Neutrophil (primary cell): ENCODE measurements at regions not wholly inside any gene's neighbourhood (a gene's known extent, or its start where the extent isn't known, plus 50 kb on each side); places are given as distances from the start of the nearest gene placed in this dataset.

Experiments
- H3K27ac ChIP-seq: fragments of 200-600 bp; sonication (generic); 2 replicates; pipeline ENCODE4 v1.5.1; 2016; ENCODE audit warnings: mild to moderate bottlenecking, moderate library complexity
- H3K27me3 ChIP-seq: fragments of 200-600 bp; sonication (generic); 2 replicates; pipeline ENCODE4 v1.6.0; 2016; ENCODE audit warnings: mild to moderate bottlenecking
- H3K36me3 ChIP-seq: fragments of 200-600 bp; sonication (generic); 2 replicates; pipeline ENCODE4 v1.5.1; 2017
- H3K4me1 ChIP-seq, 2 experiments: fragments of 200-600 bp in 1 of 2; sonication (generic) in 1 of 2; 1 replicate in 1 of 2; 2 replicates in 1 of 2; pipeline versions ENCODE4 v1.5.1 to v1.6.1; 2013 to 2016; ENCODE audit warnings: low read depth in 1 of 2, low read length in 1 of 2, mild to moderate bottlenecking in 1 of 2, moderate library complexity in 1 of 2; ENCODE audit not compliant: control insufficient read depth in 1 of 2, insufficient read depth in 1 of 2
- H3K4me3 ChIP-seq, 2 experiments: fragments of 200-600 bp in 1 of 2; sonication (generic) in 1 of 2; 1 replicate in 1 of 2; 2 replicates in 1 of 2; pipeline ENCODE4 v1.5.1; 2013 to 2016; ENCODE audit warnings: low read depth in 1 of 2, low read length in 1 of 2, mild to moderate bottlenecking in 1 of 2, moderate library complexity in 1 of 2
- H3K9me3 ChIP-seq: fragments of 200-600 bp; sonication (generic); 2 replicates; pipeline ENCODE4 v1.5.1; 2016
- TF ChIP-seq, protein P1 (sequence below): fragments of 200-600 bp; sonication (generic); IDR thresholded peaks from 2 replicates; pipeline ENCODE4 v1.5.1; 2016; ENCODE audit warnings: antibody characterized with exemption

DNA sequence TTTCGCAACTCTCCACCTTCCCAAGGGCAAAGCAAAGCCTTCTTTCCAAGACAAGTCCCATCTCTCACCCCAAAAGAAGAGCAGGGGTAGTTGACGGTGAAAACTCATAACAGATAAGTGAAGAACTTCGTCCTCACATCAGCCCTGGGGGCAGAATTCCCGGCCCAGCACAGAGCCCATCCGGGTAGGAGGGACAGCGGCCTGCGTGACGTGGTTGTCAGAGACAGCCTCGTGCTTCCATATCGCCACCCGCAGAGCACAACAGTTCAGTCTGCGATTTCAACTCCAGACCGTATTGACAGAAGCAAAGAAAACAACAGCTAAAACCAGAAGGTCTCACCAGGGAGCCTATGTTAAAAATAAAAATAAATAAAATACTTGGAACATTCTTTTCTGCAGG lies 273.2 kb downstream of the SYK start:
- Histone ChIP-seq H3K36me3 (no peaks in the 10 kb centered on the region), H3K9me3 (no peaks in the 10 kb centered on the region), H3K4me3 (no peak overlapping the region), H3K27me3 (no peaks in the 10 kb centered on the region), H3K27ac (no peak overlapping the region), H3K4me1 (peaks cover 0 to 12% of the 10 kb centered on the region in 2 experiments)
- TF ChIP-seq, protein P1, sequence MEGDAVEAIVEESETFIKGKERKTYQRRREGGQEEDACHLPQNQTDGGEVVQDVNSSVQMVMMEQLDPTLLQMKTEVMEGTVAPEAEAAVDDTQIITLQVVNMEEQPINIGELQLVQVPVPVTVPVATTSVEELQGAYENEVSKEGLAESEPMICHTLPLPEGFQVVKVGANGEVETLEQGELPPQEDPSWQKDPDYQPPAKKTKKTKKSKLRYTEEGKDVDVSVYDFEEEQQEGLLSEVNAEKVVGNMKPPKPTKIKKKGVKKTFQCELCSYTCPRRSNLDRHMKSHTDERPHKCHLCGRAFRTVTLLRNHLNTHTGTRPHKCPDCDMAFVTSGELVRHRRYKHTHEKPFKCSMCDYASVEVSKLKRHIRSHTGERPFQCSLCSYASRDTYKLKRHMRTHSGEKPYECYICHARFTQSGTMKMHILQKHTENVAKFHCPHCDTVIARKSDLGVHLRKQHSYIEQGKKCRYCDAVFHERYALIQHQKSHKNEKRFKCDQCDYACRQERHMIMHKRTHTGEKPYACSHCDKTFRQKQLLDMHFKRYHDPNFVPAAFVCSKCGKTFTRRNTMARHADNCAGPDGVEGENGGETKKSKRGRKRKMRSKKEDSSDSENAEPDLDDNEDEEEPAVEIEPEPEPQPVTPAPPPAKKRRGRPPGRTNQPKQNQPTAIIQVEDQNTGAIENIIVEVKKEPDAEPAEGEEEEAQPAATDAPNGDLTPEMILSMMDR: no peak

DNA sequence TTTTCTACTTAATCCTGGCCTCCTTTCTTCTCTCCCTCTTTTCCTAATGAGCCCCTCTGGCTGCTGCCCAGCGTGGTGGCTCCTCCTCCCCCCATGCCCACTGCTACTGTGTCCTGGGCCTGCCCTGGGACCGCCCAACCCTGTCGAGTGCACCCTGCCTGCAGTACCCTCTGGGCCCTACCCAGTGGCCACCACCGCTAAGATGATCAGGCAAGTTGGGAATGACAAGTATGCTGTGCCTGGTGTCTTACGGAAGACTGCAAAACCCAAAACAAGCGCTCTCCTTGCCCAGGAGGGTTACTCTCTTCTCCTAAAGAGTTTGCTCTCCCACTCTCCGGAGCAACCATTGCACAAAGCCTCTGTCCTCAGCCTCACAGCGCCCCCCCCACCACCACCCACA lies 273.7 kb downstream of the SYK start:
- TF ChIP-seq, protein P1: no peak
- H3K4me3 ChIP-seq: no peak overlapping the region
- H3K36me3 ChIP-seq: no peaks in the 10 kb centered on the region
- peaks cover 0 to 12% of the 10 kb centered on the region in 2 experiments for H3K4me1 ChIP-seq
- H3K9me3 ChIP-seq: no peaks in the 10 kb centered on the region
- no peak overlapping the region for H3K27ac ChIP-seq
- no peaks in the 10 kb centered on the region for H3K27me3 ChIP-seq

DNA sequence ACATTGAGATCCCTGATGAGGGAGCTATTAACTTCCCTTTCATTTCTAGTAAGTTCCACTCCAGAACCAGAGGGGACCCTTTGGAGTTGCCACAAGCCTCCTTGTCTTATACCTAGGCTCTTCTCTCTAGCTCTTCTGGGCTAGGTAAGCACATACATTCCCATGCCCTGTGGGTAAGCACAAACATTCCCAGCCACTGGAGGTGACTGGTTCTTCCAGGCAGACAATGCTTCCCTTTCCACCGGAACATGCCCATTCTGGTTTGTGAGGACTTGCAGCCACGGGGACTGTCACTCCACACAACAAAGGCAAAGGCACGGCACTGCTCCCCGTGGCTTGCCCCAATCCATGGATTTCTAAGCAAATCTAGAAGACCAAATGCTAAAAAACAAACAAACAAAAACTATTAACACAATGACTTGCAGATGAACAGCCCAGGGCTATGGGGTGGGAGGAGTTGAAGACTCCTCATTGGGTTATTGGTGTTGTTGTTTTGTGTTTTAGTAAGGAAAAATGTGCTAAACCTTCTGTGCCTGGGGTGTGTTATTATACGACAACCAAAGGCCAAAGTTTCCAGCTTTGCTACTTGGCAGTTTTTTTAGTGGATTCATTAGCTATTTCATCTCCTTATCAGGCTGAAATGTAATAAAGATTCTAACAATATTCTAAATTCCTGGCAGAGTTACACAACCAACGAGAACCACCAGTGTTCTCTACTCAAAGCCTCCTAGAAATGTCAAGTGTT lies 276.2 kb downstream of the SYK start:
- H3K27ac ChIP-seq: no peak overlapping the region
- TF ChIP-seq, protein P1: no peak
- H3K27me3 ChIP-seq: no peaks in the 10 kb centered on the region
- H3K36me3 ChIP-seq: no peaks in the 10 kb centered on the region
- no peaks in the 10 kb centered on the region for H3K9me3 ChIP-seq
- no peak overlapping the region for H3K4me3 ChIP-seq
- no peaks in the 10 kb centered on the region for H3K4me1 ChIP-seq

GRCh38 chr9:91078369-91078695 lies 276.7 kb downstream of the SYK start:
- Histone ChIP-seq H3K36me3 (no peaks in the 10 kb centered on the region), H3K4me3 (no peak overlapping the region), H3K4me1 (no peaks in the 10 kb centered on the region), H3K27ac (no peak overlapping the region), H3K9me3 (no peaks in the 10 kb centered on the region), H3K27me3 (no peaks in the 10 kb centered on the region)
- TF ChIP-seq, protein P1: no peak

DNA sequence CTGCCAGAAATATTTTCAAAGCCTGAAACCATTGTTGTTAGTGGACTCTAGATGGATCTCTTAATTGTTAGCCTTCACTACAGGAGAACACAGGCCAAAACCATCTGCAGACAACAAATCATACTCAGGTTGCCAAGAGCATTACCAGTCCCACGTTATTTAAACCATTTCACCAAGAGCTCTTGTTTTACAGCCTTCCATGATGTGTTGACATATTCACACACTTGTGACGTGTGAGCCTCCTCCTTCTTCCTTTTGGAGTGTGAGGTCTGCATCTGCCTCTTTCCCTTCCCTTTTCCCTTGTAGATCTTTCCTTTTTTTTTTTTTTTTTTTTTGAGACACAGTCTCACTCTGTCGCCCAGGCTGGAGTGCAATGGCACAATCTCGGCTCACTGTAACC lies 279.0 kb downstream of the AUH start:
- Histone ChIP-seq H3K4me3 (no peak overlapping the region), H3K27me3 (no peaks in the 10 kb centered on the region), H3K36me3 (no peaks in the 10 kb centered on the region), H3K9me3 (no peaks in the 10 kb centered on the region), H3K4me1 (peaks cover 21 to 29% of the 10 kb centered on the region in 2 experiments), H3K27ac (no peak overlapping the region)
- TF ChIP-seq, protein P1: no peak
